H1 (cell line): ENCODE measurements at regions not wholly inside any gene's neighbourhood (a gene's known extent, or its start where the extent isn't known, plus 50 kb on each side); places are given as distances from the start of the nearest gene placed in this dataset.

Experiments used
- CTCF ChIA-PET: fragments of 300-600 bp; sonication (Branson Sonifier 250); formaldehyde crosslinking; loops from one replicate; lab custom pipeline; 2021; ENCODE audit not compliant: partially characterized antibody; lab: Charles Lee
- POLR2A ChIA-PET: fragments of 300-600 bp; sonication (Branson Sonifier 250); formaldehyde crosslinking; loops from one replicate; lab custom pipeline; 2021; ENCODE audit warnings: inconsistent platforms; ENCODE audit not compliant: partially characterized antibody; lab: Charles Lee
- DNase-seq, 2 experiments: peaks; one replicate each; pipeline versions ENCODE4 v3.0.0 to v3.0.0-alpha.2; 2010 to 2022; ENCODE audit warnings: low spot score in 2 of 2, low read depth in 1 of 2, mixed read lengths in 1 of 2
- FAIRE-seq: peaks from 2 replicates; lab custom pipeline; 2011; peaks lifted over from hg19 to GRCh38; lab: Jason Lieb, UNC
- H2AFZ ChIP-seq: 2 replicates; pipeline ENCODE4 v1.8.1; 2012; ENCODE audit warnings: low read length, inconsistent platforms
- H2AK5ac ChIP-seq: 2 replicates; pipeline ENCODE4 v1.6.1; 2013; ENCODE audit warnings: low read depth, low read length
- H2BK120ac ChIP-seq: replicated peaks from 2 replicates; pipeline ENCODE3; 2013; ENCODE audit warnings: low read depth, low read length, inconsistent platforms
- H2BK12ac ChIP-seq: 2 replicates; pipeline ENCODE4 v1.6.1; 2013; ENCODE audit warnings: low read depth, low read length
- H2BK15ac ChIP-seq: 2 replicates; pipeline ENCODE4 v1.6.1; 2013; ENCODE audit warnings: low read length
- H2BK20ac ChIP-seq: 2 replicates; pipeline ENCODE4 v1.6.1; 2013; ENCODE audit warnings: low read length
- H2BK5ac ChIP-seq: 2 replicates; pipeline ENCODE4 v1.6.1; 2013; ENCODE audit warnings: low read depth, low read length
- H3K14ac ChIP-seq: 2 replicates; pipeline ENCODE4 v1.6.1; 2013; ENCODE audit warnings: inconsistent platforms; ENCODE audit not compliant: insufficient read length
- H3K18ac ChIP-seq: 2 replicates; pipeline ENCODE4 v1.6.1; 2013; ENCODE audit warnings: low read length; ENCODE audit errors: extremely low read depth
- H3K23ac ChIP-seq: 2 replicates; pipeline ENCODE4 v1.6.1; 2013; ENCODE audit warnings: inconsistent platforms; ENCODE audit not compliant: insufficient read length
- H3K23me2 ChIP-seq: 2 replicates; pipeline ENCODE4 v1.6.1; 2013; ENCODE audit warnings: low read depth, low read length
- H3K27ac ChIP-seq: 2 replicates; pipeline ENCODE4 v1.6.1; 2011; ENCODE audit warnings: low read depth, low read length, inconsistent platforms
- H3K27me3 ChIP-seq, 4 experiments: replicated peaks in 1 of 4; 1 replicate in 1 of 4; 2 replicates in 3 of 4; pipeline versions ENCODE4 v1.6.1 to v1.8.1; 2011 to 2013; ENCODE audit warnings: low read length in 3 of 4, mild to moderate bottlenecking in 3 of 4, inconsistent platforms in 2 of 4, mixed read lengths in 2 of 4, moderate library complexity in 1 of 4; ENCODE audit not compliant: control insufficient read depth in 3 of 4, insufficient read depth in 3 of 4; ENCODE audit errors: extremely low read depth in 1 of 4
- H3K36me3 ChIP-seq, 4 experiments: 2 replicates each; pipeline versions ENCODE4 v1.6.1 to v1.8.1; 2011 to 2013; ENCODE audit warnings: mild to moderate bottlenecking in 4 of 4, low read length in 3 of 4, moderate library complexity in 2 of 4, control low read depth in 1 of 4, inconsistent platforms in 1 of 4; ENCODE audit not compliant: insufficient read depth in 4 of 4, control insufficient read depth in 2 of 4
- H3K4ac ChIP-seq: replicated peaks from 2 replicates; pipeline ENCODE3; 2013; ENCODE audit warnings: low read length, low read depth, mixed read lengths, inconsistent platforms; ENCODE audit not compliant: insufficient read length
- H3K4me1 ChIP-seq, 4 experiments: replicated peaks in 1 of 4; 1 replicate in 1 of 4; 2 replicates in 3 of 4; pipeline versions ENCODE4 v1.6.1 to v1.8.1; 2011 to 2013; ENCODE audit warnings: low read length in 3 of 4, inconsistent platforms in 2 of 4, mixed read lengths in 1 of 4; ENCODE audit not compliant: insufficient read depth in 4 of 4, control insufficient read depth in 3 of 4
- H3K4me2 ChIP-seq, 2 experiments: 2 replicates each; pipeline versions ENCODE4 v1.6.1 to v1.8.1; 2011 to 2013; ENCODE audit warnings: low read depth in 2 of 2, low read length in 2 of 2, control low read depth in 1 of 2, inconsistent platforms in 1 of 2, mild to moderate bottlenecking in 1 of 2; ENCODE audit not compliant: insufficient read depth in 1 of 2
- H3K4me3 ChIP-seq, 4 experiments: fragments of 200-600, 300-600 bp in 1 of 4; sonication (generic), shearing (Covaris generic), sonication (Bioruptor Twin) in 1 of 4; 2 replicates each; pipeline versions ENCODE4 v1.5.1 to v1.8.1; 2011 to 2016; ENCODE audit warnings: low read length in 4 of 4, low read depth in 3 of 4, control low read depth in 2 of 4, inconsistent platforms in 2 of 4, mild to moderate bottlenecking in 2 of 4, mixed read lengths in 1 of 4, moderate library complexity in 1 of 4; ENCODE audit not compliant: insufficient read depth in 2 of 4; ENCODE audit errors: extremely low read depth in 1 of 4
- H3K56ac ChIP-seq: replicated peaks from 2 replicates; pipeline ENCODE3; 2013; ENCODE audit warnings: low read depth, mild to moderate bottlenecking, mixed read lengths, low read length, inconsistent platforms; ENCODE audit not compliant: insufficient read length
- H3K79me1 ChIP-seq: 2 replicates; pipeline ENCODE4 v1.6.1; 2013; ENCODE audit warnings: low read depth, low read length, control low read depth
- H3K79me2 ChIP-seq, 2 experiments: 2 replicates each; pipeline versions ENCODE4 v1.6.1 to v1.8.1; 2012 to 2013; ENCODE audit warnings: low read length in 2 of 2, mild to moderate bottlenecking in 2 of 2, inconsistent platforms in 1 of 2; ENCODE audit not compliant: insufficient read depth in 2 of 2, control insufficient read depth in 1 of 2
- H3K9ac ChIP-seq, 4 experiments: replicated peaks in 1 of 4; 1 replicate in 1 of 4; 2 replicates in 3 of 4; pipeline versions ENCODE4 v1.6.1 to v1.8.1; 2011 to 2013; ENCODE audit warnings: low read depth in 3 of 4, low read length in 3 of 4, control low read depth in 2 of 4, mild to moderate bottlenecking in 2 of 4, moderate library complexity in 2 of 4, inconsistent platforms in 1 of 4; ENCODE audit errors: extremely low read depth in 1 of 4
- H3K9me3 ChIP-seq, 2 experiments: 2 replicates each; pipeline versions ENCODE4 v1.6.1 to v1.8.1; 2012 to 2013; ENCODE audit warnings: mild to moderate bottlenecking in 2 of 2, moderate library complexity in 2 of 2, control low read depth in 1 of 2, inconsistent platforms in 1 of 2, low read depth in 1 of 2, low read length in 1 of 2, mixed read lengths in 1 of 2; ENCODE audit not compliant: insufficient read depth in 2 of 2
- H4K20me1 ChIP-seq, 2 experiments: replicated peaks in 1 of 2; 2 replicates each; pipeline versions ENCODE3 to v1.8.1; 2011 to 2013; ENCODE audit warnings: inconsistent platforms in 2 of 2, low read length in 2 of 2, mild to moderate bottlenecking in 1 of 2; ENCODE audit not compliant: insufficient read depth in 2 of 2, control insufficient read depth in 1 of 2
- H4K5ac ChIP-seq: 2 replicates; pipeline ENCODE4 v1.6.1; 2013; ENCODE audit warnings: low read length, low read depth, mixed read lengths, inconsistent platforms; ENCODE audit not compliant: insufficient read length
- H4K8ac ChIP-seq: 2 replicates; pipeline ENCODE4 v1.8.0; 2013; ENCODE audit warnings: mild to moderate bottlenecking, moderate library complexity, low read length, inconsistent platforms; ENCODE audit not compliant: insufficient read depth; ENCODE audit errors: extremely low read depth
- H4K91ac ChIP-seq: replicated peaks from 2 replicates; pipeline ENCODE3; 2013; ENCODE audit warnings: low read length, mixed read lengths, inconsistent platforms; ENCODE audit not compliant: insufficient read length
- EGR1 ChIP-seq: IDR thresholded peaks from 2 replicates; pipeline ENCODE4 v1.6.1; 2011; ENCODE audit warnings: low read depth, low read length, borderline replicate concordance
- KDM1A ChIP-seq: fragments of 200-600, 300-600 bp; sonication (generic); IDR thresholded peaks from 2 replicates; pipeline ENCODE4 v1.7.1; 2016; ENCODE audit warnings: mild to moderate bottlenecking, low read length, borderline replicate concordance
- NANOG ChIP-seq: IDR thresholded peaks from 2 replicates; pipeline ENCODE4 v1.6.1; 2011; ENCODE audit warnings: low read length, low read depth, mild to moderate bottlenecking, inconsistent platforms; ENCODE audit not compliant: insufficient read depth, poor library complexity, severe bottlenecking
- POLR2AphosphoS5 ChIP-seq: IDR thresholded peaks from 2 replicates; pipeline ENCODE4 v1.6.1; 2011; ENCODE audit warnings: low read depth, low read length
- RAD21 ChIP-seq, 2 experiments: IDR thresholded peaks in 1 of 2; conservative IDR thresholded peaks in 1 of 2; 2 replicates each; pipeline ENCODE4 v1.6.1; 2011; ENCODE audit warnings: low read depth in 2 of 2, low read length in 2 of 2, improper control_type of control experiment in 1 of 2, inconsistent platforms in 1 of 2, mild to moderate bottlenecking in 1 of 2, moderate library complexity in 1 of 2
- RBBP5 ChIP-seq: IDR thresholded peaks from 2 replicates; pipeline ENCODE4 v1.7.1; 2012; ENCODE audit warnings: low read depth, mild to moderate bottlenecking, inconsistent platforms, low read length, moderate library complexity, borderline replicate concordance
- RNF2 ChIP-seq: fragments of 200-900, 300-1000 bp; sonication (generic); IDR thresholded peaks from 2 replicates; pipeline ENCODE4 v1.7.1; 2016; ENCODE audit warnings: borderline replicate concordance, low read depth, mild to moderate bottlenecking, antibody characterized with exemption, low read length; ENCODE audit not compliant: poor library complexity, severe bottlenecking; ENCODE audit errors: missing control alignments
- SIX5 ChIP-seq: IDR thresholded peaks from 2 replicates; pipeline ENCODE4 v1.6.1; 2011; ENCODE audit warnings: mild to moderate bottlenecking, low read depth, low read length
- TAF7 ChIP-seq: optimal IDR thresholded peaks from 2 replicates; pipeline ENCODE3; 2011; ENCODE audit warnings: low read depth, mild to moderate bottlenecking, inconsistent platforms, low read length, moderate library complexity, borderline replicate concordance
- ZNF274 ChIP-seq: IDR thresholded peaks from 2 replicates; pipeline ENCODE4 v1.7.0; 2012; ENCODE audit warnings: low read length, borderline replicate concordance; ENCODE audit errors: extremely low read depth
- WGBS, 2 experiments: shearing (Covaris generic) in 1 of 2; methylation state at CpG; one replicate each; pipeline versions ENCODE4 v1.1.6 to v1.1.7; 2013 to 2015; ENCODE audit warnings: low lambda C conversion rate in 2 of 2, mixed read lengths in 2 of 2, inconsistent platforms in 1 of 2, low coverage in 1 of 2, missing lambda C conversion rate in 1 of 2; ENCODE audit not compliant: insufficient replicate concordance in 2 of 2, insufficient coverage in 1 of 2, insufficient read length in 1 of 2; ENCODE audit errors: extremely low coverage in 1 of 2, missing lambda C conversion rate in 1 of 2; 5-methylcytosine and 5-hydroxymethylcytosine counted together
- TF ChIP-seq, protein P1 (sequence below): IDR thresholded peaks from 2 replicates; pipeline ENCODE4 v1.6.1; 2012; ENCODE audit warnings: inconsistent platforms
- TF ChIP-seq, protein P2 (sequence below): IDR thresholded peaks from 2 replicates; pipeline ENCODE4 v1.6.1; 2012; ENCODE audit warnings: inconsistent platforms

- Histone ChIP-seq H2BK15ac (no peak overlapping the region), H3K23me2 (no peaks in the 10 kb centered on the region), H3K36me3 (no peaks in the 10 kb centered on the region), H2BK20ac (no peak overlapping the region), H2BK120ac (no peak overlapping the region), H3K23ac (no peak overlapping the region), H3K79me2 (no peaks in the 10 kb centered on the region), H3K4me1 (peaks cover 0 to 6% (median 2%) of the 10 kb centered on the region in 4 experiments; a peak in 3 of 7 replicates), H3K14ac (no peak overlapping the region), H3K4ac (peak overlapping the region; percentile 60), H3K9me3 (no peaks in the 10 kb centered on the region), H3K27ac (no peak overlapping the region), H3K27me3 (peaks cover 0 to 1% (median 0%) of the 10 kb centered on the region in 4 experiments; a peak in 1 of 7 replicates), H2BK5ac (no peak overlapping the region), H2AK5ac (no peak overlapping the region), H4K8ac (no peak overlapping the region), H2BK12ac (no peak overlapping the region), H4K20me1 (no peaks in the 10 kb centered on the region), H3K4me3 (no peak overlapping the region), H2AFZ (no peak overlapping the region), H4K91ac (no peak overlapping the region), H4K5ac (no peak overlapping the region), H3K4me2 (no peak overlapping the region), H3K9ac (no peak overlapping the region), H3K18ac (no peak overlapping the region), H3K79me1 (no peaks in the 10 kb centered on the region), H3K56ac (no peak overlapping the region)
- POLR2A ChIA-PET, result interaction anchor here (0.8 to 1.6 kb wide), 2 partner anchors 10 to 172 kb away, joined by 3 read pairs; no protein-coding TSS in a partner anchor
- FAIRE-seq (no peak), DNase-seq (no peak)
- CTCF ChIA-PET, result interaction anchor here (4.9 to 5.0 kb wide), 2 partner anchors 14 to 21 kb away, joined by 23 to 34 read pairs; no protein-coding TSS in a partner anchor
- WGBS, 2 experiments, result 89% methylated on average over 2 of the region's 2 CpGs; no CpG with 5 or more reads in 1 of the 2 experiments
- no peak for TF ChIP-seq KDM1A
- TF ChIP-seq ZNF274, result no peak
- no peak for TF ChIP-seq TAF7
- TF ChIP-seq RAD21 (IDR thresholded peaks at IDR 0.05 in 1 of 2, conservative IDR thresholded peaks at IDR 0.05 in 1 of 2; ENCODE audit: low read depth in 2 of 2, low read length in 2 of 2), result no peak
- TF ChIP-seq SIX5, result no peak
- no peak for TF ChIP-seq RNF2
- no peak for TF ChIP-seq RBBP5
- TF ChIP-seq NANOG, result no peak
- TF ChIP-seq, protein P1, sequence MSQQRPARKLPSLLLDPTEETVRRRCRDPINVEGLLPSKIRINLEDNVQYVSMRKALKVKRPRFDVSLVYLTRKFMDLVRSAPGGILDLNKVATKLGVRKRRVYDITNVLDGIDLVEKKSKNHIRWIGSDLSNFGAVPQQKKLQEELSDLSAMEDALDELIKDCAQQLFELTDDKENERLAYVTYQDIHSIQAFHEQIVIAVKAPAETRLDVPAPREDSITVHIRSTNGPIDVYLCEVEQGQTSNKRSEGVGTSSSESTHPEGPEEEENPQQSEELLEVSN, result no peak
- no peak for TF ChIP-seq EGR1
- TF ChIP-seq, protein P2, sequence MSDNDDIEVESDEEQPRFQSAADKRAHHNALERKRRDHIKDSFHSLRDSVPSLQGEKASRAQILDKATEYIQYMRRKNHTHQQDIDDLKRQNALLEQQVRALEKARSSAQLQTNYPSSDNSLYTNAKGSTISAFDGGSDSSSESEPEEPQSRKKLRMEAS, result no peak
- no peak for TF ChIP-seq POLR2AphosphoS5
These were observed 89.3 kb downstream of the MDH1 start for GRCh38 chr2:63678085-63678484.
